SK-N-SH (cell line): ENCODE measurements at regions not wholly inside any gene's neighbourhood (a gene's known extent, or its start where the extent isn't known, plus 50 kb on each side); places are given as distances from the start of the nearest gene placed in this dataset.

ENCODE experiments used
- CTCF ChIA-PET: fragments of 300-600, 350-600 bp; formaldehyde crosslinking; extraction: SDS; loops from one replicate; lab custom pipeline; 2021; lab: Yijun Ruan, JAX
- POLR2A ChIA-PET: fragments of 350-600 bp; sonication (Branson Sonifier 250); formaldehyde crosslinking; extraction: SDS; loops from one replicate; lab custom pipeline; 2020; ENCODE audit warnings: antibody characterized with exemption, inconsistent platforms; lab: Yijun Ruan, JAX
- DNase-seq: peaks from one replicate; pipeline ENCODE4 v3.0.0; 2012
- H2AFZ ChIP-seq: fragments of 200-600 bp; sonication (generic); 2 replicates; pipeline ENCODE4 v1.8.1; 2016; ENCODE audit warnings: antibody characterized with exemption, mild to moderate bottlenecking, low read depth
- H3F3A ChIP-seq: fragments of 200-600 bp; sonication (generic); replicated peaks from 2 replicates; pipeline ENCODE3; 2016; ENCODE audit warnings: antibody characterized with exemption, mild to moderate bottlenecking; ENCODE audit not compliant: insufficient read depth
- H3K27ac ChIP-seq, 2 experiments: fragments of 200-500 bp in 1 of 2; fragments of 200-600 bp in 1 of 2; sonication (Bioruptor generic) in 1 of 2; sonication (generic), shearing (Covaris generic) in 1 of 2; 2 replicates each; pipeline versions ENCODE4 v1.5.1 to v1.6.1; 2014 to 2016; ENCODE audit warnings: low read depth in 2 of 2, inconsistent platforms in 1 of 2, low read length in 1 of 2, mild to moderate bottlenecking in 1 of 2, mixed read lengths in 1 of 2
- H3K27me3 ChIP-seq: fragments of 200-600 bp; sonication (generic), shearing (Covaris generic); 2 replicates; pipeline ENCODE4 v1.6.1; 2016; ENCODE audit warnings: mixed run types; ENCODE audit not compliant: insufficient read depth
- H3K36me3 ChIP-seq, 2 experiments: fragments of 200-500 bp in 1 of 2; fragments of 200-600 bp in 1 of 2; sonication (Bioruptor generic) in 1 of 2; sonication (generic) in 1 of 2; replicated peaks in 1 of 2; 2 replicates each; pipeline versions ENCODE3 to v1.5.1; 2014 to 2016; ENCODE audit warnings: low read length in 1 of 2, mild to moderate bottlenecking in 1 of 2; ENCODE audit not compliant: insufficient read depth in 2 of 2, control insufficient read depth in 1 of 2
- H3K4me1 ChIP-seq, 2 experiments: fragments of 200-500 bp in 1 of 2; fragments of 200-600 bp in 1 of 2; sonication (Bioruptor generic) in 1 of 2; sonication (generic), shearing (Covaris generic) in 1 of 2; 2 replicates each; pipeline versions ENCODE4 v1.5.1 to v1.6.1; 2014 to 2016; ENCODE audit warnings: low read depth in 1 of 2, low read length in 1 of 2, mixed run types in 1 of 2; ENCODE audit not compliant: insufficient read depth in 2 of 2, control insufficient read depth in 1 of 2
- H3K4me2 ChIP-seq: fragments of 200-600 bp; sonication (generic), shearing (Covaris generic); 2 replicates; pipeline ENCODE4 v1.6.1; 2017; ENCODE audit warnings: mixed run types
- H3K4me3 ChIP-seq, 2 experiments: fragments of 200-500 bp in 1 of 2; fragments of 200-600 bp in 1 of 2; sonication (Bioruptor generic) in 1 of 2; sonication (generic), shearing (Covaris generic) in 1 of 2; 2 replicates each; pipeline versions ENCODE4 v1.5.1 to v1.8.1; 2014 to 2016; ENCODE audit warnings: low read depth in 2 of 2, inconsistent platforms in 1 of 2, low read length in 1 of 2, mild to moderate bottlenecking in 1 of 2, mixed read lengths in 1 of 2, moderate library complexity in 1 of 2
- H3K79me2 ChIP-seq: fragments of 200-600 bp; sonication (generic); 2 replicates; pipeline ENCODE4 v1.8.1; 2017; ENCODE audit warnings: mild to moderate bottlenecking; ENCODE audit not compliant: insufficient read depth
- H3K9ac ChIP-seq: fragments of 200-600 bp; sonication (generic); 2 replicates; pipeline ENCODE4 v1.6.1; 2017; ENCODE audit warnings: mixed run types
- H3K9me2 ChIP-seq: fragments of 200-600 bp; sonication (generic); 2 replicates; pipeline ENCODE4 v1.6.1; 2017; ENCODE audit warnings: mixed run types
- H3K9me3 ChIP-seq: fragments of 200-600 bp; sonication (generic); 2 replicates; pipeline ENCODE4 v1.6.1; 2017; ENCODE audit warnings: mixed run types, mild to moderate bottlenecking, moderate library complexity
- H4K20me1 ChIP-seq: fragments of 200-600 bp; sonication (generic); 2 replicates; pipeline ENCODE4 v1.6.1; 2017; ENCODE audit warnings: mild to moderate bottlenecking, mixed run types; ENCODE audit not compliant: insufficient read depth
- CHD2 ChIP-seq: fragments of 150-350 bp; IDR thresholded peaks from 2 replicates; pipeline ENCODE4 v1.6.1; 2018; ENCODE audit warnings: low read length; ENCODE audit not compliant: partially characterized antibody
- CTCF ChIP-seq: fragments of 200-600 bp; sonication (generic); IDR thresholded peaks from 2 replicates; pipeline ENCODE4 v1.6.1; 2017; ENCODE audit warnings: antibody characterized with exemption, mild to moderate bottlenecking, moderate library complexity
- EP300 ChIP-seq, 2 experiments: IDR thresholded peaks; 2 replicates each; pipeline versions ENCODE4 v1.4.0 to v1.6.1; 2012; ENCODE audit warnings: borderline replicate concordance in 1 of 2, low read depth in 1 of 2, low read length in 1 of 2
- EZH2phosphoT487 ChIP-seq: fragments of 200-600 bp; sonication (generic); IDR thresholded peaks from 2 replicates; pipeline ENCODE4 v1.6.1; 2017; ENCODE audit warnings: low read depth, mixed run types, mild to moderate bottlenecking, antibody characterized with exemption, moderate library complexity, borderline replicate concordance
- FOXJ3 ChIP-seq: sonication (generic); formaldehyde crosslinking; IDR thresholded peaks from 2 replicates; pipeline ENCODE4 v1.5.1; 2020; ENCODE audit warnings: mild to moderate bottlenecking, missing genetic modification reagents
- GABPA ChIP-seq: IDR thresholded peaks from 2 replicates; pipeline ENCODE4 v1.4.0; 2012; ENCODE audit warnings: low read depth, mild to moderate bottlenecking
- JUND ChIP-seq: IDR thresholded peaks from 2 replicates; pipeline ENCODE4 v1.4.0; 2012
- MAX ChIP-seq: IDR thresholded peaks from 2 replicates; pipeline ENCODE4 v1.4.0; 2012; ENCODE audit warnings: low read depth
- MEF2A ChIP-seq: IDR thresholded peaks from 2 replicates; pipeline ENCODE4 v1.4.0; 2012; ENCODE audit warnings: low read depth, borderline replicate concordance
- MXI1 ChIP-seq: IDR thresholded peaks from 2 replicates; pipeline ENCODE4 v1.6.1; 2012; ENCODE audit warnings: mild to moderate bottlenecking, low read depth, low read length, improper control_type of control experiment
- NFIC ChIP-seq: IDR thresholded peaks from 2 replicates; pipeline ENCODE4 v1.4.0; 2012; ENCODE audit warnings: borderline replicate concordance
- NRF1 ChIP-seq: IDR thresholded peaks from 2 replicates; pipeline ENCODE4 v1.6.1; 2012; ENCODE audit warnings: low read depth, mild to moderate bottlenecking, low read length
- RFX5 ChIP-seq: IDR thresholded peaks from 2 replicates; pipeline ENCODE4 v1.6.1; 2012; ENCODE audit warnings: mild to moderate bottlenecking, improper control_type of control experiment, low read length
- RXRA ChIP-seq: IDR thresholded peaks from 2 replicates; pipeline ENCODE4 v1.4.0; 2012; ENCODE audit warnings: low read depth, mild to moderate bottlenecking, borderline replicate concordance
- TAF1 ChIP-seq: IDR thresholded peaks from 2 replicates; pipeline ENCODE4 v1.6.1; 2012; ENCODE audit warnings: low read depth, mild to moderate bottlenecking, low read length, moderate library complexity, borderline replicate concordance
- TEAD4 ChIP-seq: IDR thresholded peaks from 2 replicates; pipeline ENCODE4 v1.4.0; 2012; ENCODE audit warnings: mild to moderate bottlenecking, borderline replicate concordance; ENCODE audit not compliant: insufficient read depth
- WGBS: methylation state at CpG from one replicate; pipeline ENCODE4 v1.1.6; 2017; ENCODE audit warnings: low lambda C conversion rate; 5-methylcytosine and 5-hydroxymethylcytosine counted together
- TF ChIP-seq, protein P1 (sequence below): IDR thresholded peaks from 2 replicates; pipeline ENCODE4 v1.4.0; 2012; ENCODE audit warnings: low read depth, borderline replicate concordance
- TF ChIP-seq, protein P2 (sequence below): IDR thresholded peaks from 2 replicates; pipeline ENCODE4 v1.4.0; 2012; ENCODE audit warnings: low read depth, borderline replicate concordance
- TF ChIP-seq, protein P3 (sequence below): IDR thresholded peaks from 2 replicates; pipeline ENCODE4; 2012

- DNase-seq = no peak
- no peaks in the 10 kb centered on the region for H3K36me3 ChIP-seq
- H3K9me2 ChIP-seq = no peaks in the 10 kb centered on the region
- ChIA-PET POLR2A (no interaction called here), CTCF (no interaction called here)
- H3K27ac ChIP-seq = no peak overlapping the region
- H3K9me3 ChIP-seq = no peaks in the 10 kb centered on the region
- H3K4me1 ChIP-seq = no peaks in the 10 kb centered on the region
- H3K4me3 ChIP-seq = no peak overlapping the region
- no peak overlapping the region for H2AFZ ChIP-seq
- WGBS = 86% methylated on average over 2 of the region's 2 CpGs
- no peaks in the 10 kb centered on the region for H3K27me3 ChIP-seq
- TF ChIP-seq TAF1 (no peak), RFX5 (no peak), JUND (no peak)
- no peaks in the 10 kb centered on the region for H4K20me1 ChIP-seq
- H3K9ac ChIP-seq = no peak overlapping the region
- H3K4me2 ChIP-seq = no peak overlapping the region
- H3F3A ChIP-seq = no peaks in the 10 kb centered on the region
- H3K79me2 ChIP-seq = no peaks in the 10 kb centered on the region
Measured at GRCh38 chr6:147035886-147036285, 168.3 kb upstream of the STXBP5 start.

DNA sequence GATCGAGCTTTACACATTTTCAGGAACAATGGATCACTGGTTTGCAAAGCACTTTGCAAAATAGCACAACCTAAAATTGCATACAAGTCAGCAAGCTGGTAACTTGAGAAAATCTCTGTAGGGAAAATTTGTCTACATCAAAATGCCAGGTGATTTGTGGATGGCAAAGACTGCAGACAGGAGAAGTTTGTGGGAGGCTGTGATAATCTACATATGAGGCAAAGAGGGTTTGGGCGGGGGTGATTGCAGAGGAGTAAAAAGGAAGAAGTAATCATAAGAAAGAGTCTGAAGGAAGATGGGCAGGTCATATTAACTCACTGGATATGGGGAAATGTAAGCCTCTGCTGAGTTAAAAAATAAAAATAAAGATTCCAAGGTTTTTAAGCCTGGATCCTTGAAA, 166.3 kb upstream of the STXBP5 start:
- Histone ChIP-seq H2AFZ (no peak overlapping the region), H3K27ac (no peak overlapping the region), H3K27me3 (no peaks in the 10 kb centered on the region), H3K9ac (no peak overlapping the region), H3K4me2 (no peak overlapping the region), H3K9me3 (no peaks in the 10 kb centered on the region), H3K4me3 (no peak overlapping the region), H3K79me2 (no peaks in the 10 kb centered on the region), H3K4me1 (no peaks in the 10 kb centered on the region; a peak in 1 of 4 replicates), H3F3A (no peaks in the 10 kb centered on the region), H4K20me1 (no peaks in the 10 kb centered on the region), H3K9me2 (no peaks in the 10 kb centered on the region), H3K36me3 (no peaks in the 10 kb centered on the region)
- 71% methylated on average over 2 of the region's 2 CpGs for WGBS
- TF ChIP-seq EZH2phosphoT487 (no peak), EP300 (IDR thresholded peaks at IDR 0.05; ENCODE audit: borderline replicate concordance in 1 of 2, low read depth in 1 of 2, low read length in 1 of 2) (no peak), GABPA (no peak), NRF1 (no peak), NFIC (no peak), MXI1 (no peak), RXRA (no peak), MAX (no peak), TAF1 (no peak), TEAD4 (no peak), CHD2 (no peak), MEF2A (no peak), FOXJ3 (CRISPR knock-in tag) (no peak), CTCF (no peak)
- TF ChIP-seq, protein P1, sequence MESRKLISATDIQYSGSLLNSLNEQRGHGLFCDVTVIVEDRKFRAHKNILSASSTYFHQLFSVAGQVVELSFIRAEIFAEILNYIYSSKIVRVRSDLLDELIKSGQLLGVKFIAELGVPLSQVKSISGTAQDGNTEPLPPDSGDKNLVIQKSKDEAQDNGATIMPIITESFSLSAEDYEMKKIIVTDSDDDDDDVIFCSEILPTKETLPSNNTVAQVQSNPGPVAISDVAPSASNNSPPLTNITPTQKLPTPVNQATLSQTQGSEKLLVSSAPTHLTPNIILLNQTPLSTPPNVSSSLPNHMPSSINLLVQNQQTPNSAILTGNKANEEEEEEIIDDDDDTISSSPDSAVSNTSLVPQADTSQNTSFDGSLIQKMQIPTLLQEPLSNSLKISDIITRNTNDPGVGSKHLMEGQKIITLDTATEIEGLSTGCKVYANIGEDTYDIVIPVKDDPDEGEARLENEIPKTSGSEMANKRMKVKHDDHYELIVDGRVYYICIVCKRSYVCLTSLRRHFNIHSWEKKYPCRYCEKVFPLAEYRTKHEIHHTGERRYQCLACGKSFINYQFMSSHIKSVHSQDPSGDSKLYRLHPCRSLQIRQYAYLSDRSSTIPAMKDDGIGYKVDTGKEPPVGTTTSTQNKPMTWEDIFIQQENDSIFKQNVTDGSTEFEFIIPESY = no peak
- TF ChIP-seq, protein P2, sequence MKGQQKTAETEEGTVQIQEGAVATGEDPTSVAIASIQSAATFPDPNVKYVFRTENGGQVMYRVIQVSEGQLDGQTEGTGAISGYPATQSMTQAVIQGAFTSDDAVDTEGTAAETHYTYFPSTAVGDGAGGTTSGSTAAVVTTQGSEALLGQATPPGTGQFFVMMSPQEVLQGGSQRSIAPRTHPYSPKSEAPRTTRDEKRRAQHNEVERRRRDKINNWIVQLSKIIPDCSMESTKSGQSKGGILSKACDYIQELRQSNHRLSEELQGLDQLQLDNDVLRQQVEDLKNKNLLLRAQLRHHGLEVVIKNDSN = no peak
- TF ChIP-seq, protein P3, sequence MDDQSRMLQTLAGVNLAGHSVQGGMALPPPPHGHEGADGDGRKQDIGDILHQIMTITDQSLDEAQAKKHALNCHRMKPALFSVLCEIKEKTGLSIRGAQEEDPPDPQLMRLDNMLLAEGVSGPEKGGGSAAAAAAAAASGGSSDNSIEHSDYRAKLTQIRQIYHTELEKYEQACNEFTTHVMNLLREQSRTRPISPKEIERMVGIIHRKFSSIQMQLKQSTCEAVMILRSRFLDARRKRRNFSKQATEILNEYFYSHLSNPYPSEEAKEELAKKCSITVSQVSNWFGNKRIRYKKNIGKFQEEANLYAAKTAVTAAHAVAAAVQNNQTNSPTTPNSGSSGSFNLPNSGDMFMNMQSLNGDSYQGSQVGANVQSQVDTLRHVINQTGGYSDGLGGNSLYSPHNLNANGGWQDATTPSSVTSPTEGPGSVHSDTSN = no peak
- no peak for DNase-seq
- ChIA-PET CTCF (interaction anchor here (1.7 kb wide), 1 partner anchor 9 kb away, joined by 7 read pairs; no protein-coding TSS in a partner anchor), POLR2A (no interaction called here)
